Umbilical cord (tissue), 1 donor: ENCODE measurements at regions not wholly inside any gene's neighbourhood (a gene's known extent, or its start where the extent isn't known, plus 50 kb on each side); places are given as distances from the start of the nearest gene placed in this dataset.

ENCODE experiments used
- DNase-seq: peaks from one replicate; pipeline ENCODE4 v3.0.0-alpha.2; 2015; ENCODE audit warnings: low spot score

DNA sequence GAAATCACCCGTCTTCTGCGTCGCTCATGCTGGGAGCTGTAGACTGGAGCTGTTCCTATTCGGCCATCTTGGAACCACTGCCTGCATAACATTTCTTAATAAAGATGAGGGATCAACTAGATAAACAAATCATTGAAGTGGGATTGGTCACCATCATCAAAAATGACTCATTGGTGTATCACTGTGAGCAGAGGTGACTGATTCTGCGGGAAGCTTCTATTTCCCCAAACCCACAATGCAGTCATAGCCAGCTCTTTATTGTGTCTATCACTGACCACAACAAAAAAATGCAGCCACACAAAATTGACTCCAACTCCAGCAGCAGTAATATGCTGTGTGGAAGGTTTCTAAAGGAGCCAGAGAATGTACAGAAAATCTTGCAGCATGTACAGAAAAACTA, 630.7 kb upstream of the HS6ST1 start:
- DNase-seq: no peak

DNA sequence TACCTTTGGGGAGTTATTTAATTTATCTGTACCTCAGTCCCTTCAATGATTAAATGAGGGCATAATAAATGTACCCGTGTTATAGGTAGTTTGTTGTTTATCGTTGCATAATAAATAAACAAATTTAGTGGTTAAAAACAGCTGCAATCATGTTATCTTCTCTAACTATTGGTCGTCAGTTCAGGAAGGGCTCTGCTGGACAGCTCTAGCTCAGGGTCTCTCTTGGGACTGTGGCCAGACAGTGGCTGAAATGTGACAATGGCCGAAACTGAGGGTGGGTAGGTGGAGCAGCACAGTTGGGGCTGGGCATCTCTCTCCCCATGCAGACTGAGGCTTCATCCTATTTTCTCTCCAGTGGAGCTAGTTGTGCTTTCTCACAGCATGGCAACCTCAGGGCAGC, 632.1 kb upstream of the HS6ST1 start:
- no peak for DNase-seq

DNA sequence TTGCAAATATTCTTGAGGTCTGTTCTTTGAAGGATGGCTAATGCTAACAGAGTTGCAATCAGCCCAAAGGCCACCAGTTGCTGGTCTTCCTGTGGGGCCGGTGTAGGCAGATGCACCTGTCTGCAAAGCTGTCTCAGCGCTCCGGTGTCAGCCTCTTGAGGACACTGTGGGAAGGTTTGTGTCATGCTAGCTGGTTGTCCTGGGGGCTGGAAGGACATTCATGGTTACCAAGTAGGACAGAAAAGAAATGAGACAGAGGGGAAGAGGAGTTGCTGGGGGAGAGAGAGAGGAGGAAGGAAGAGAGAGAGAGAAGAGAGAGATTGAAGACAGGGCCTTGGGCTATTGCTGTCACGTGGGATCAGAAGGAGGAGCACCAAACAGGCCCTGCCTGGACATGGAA, 639.6 kb upstream of the HS6ST1 start:
- no peak for DNase-seq

DNA sequence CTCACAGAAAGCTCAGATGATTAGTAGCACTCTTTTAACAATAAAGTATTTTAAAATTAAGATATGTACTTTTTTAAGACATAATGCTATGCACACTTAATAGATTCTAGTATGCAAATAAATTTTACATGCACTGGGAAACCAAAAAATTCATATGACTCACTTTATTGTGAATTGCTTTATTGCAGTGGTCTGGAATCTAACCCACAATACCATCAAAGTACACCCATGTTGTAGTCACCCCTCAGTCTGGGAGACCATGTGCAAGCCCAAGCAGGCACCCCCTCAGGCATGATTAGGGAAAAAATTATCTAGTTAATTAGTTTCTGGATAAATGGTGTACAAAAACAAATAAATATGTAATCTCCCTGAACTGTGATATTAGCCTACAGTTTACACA, 649.0 kb upstream of the HS6ST1 start:
- no peak for DNase-seq

DNA sequence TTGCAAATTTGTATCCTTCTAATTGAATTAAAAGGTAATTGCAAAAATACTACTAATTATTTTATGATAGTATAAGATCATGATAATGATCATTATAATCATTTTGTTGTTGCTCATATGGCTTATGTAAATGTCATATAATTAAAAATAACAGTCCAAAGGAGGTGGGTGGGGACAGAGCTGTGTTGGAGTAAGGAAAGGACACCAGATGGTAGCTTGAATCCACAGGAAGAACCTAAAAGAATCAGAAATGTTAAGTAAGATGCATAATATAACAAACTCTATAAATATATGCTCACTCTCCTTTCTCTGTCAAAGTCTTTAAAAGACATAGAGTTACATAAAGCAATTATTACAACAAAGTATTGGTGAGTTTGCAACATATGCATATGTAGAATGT, 650.7 kb upstream of the HS6ST1 start:
- DNase-seq: no peak

DNA sequence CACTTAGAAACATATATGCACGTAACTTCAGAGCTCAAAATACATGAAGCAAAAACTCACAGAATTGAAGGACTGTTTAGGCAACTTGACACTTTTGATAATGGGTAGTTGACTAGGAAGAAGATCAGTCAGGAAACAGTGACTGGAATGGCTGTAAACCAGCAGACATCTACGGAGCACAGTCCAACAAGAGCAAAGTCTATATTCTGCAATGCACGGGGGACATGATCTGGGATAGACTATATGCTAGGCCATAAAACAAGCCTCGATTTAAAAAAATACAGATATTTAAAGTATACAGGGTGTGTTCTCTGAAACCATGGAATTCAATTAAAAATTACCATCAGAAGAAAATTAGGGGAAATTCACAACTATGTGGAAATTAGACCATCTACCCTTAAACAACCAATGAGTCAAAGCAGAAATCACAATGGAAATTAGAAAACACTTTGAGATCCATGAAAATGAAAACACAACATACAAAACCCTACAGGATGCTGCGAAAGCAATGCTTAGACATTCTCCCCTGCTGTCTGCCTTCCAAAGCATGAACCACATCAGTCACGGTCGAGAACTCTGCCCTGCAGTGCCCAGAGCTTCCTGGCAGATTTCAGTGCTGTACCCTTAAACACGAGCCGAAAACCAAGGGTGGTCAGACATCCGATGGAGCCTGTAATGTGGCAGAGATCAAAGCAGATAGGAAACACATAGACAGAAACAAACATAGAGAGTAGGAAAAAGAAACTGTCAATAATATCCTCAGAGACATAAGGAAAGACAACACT, 651.9 kb upstream of the HS6ST1 start:
- no peak for DNase-seq

DNA sequence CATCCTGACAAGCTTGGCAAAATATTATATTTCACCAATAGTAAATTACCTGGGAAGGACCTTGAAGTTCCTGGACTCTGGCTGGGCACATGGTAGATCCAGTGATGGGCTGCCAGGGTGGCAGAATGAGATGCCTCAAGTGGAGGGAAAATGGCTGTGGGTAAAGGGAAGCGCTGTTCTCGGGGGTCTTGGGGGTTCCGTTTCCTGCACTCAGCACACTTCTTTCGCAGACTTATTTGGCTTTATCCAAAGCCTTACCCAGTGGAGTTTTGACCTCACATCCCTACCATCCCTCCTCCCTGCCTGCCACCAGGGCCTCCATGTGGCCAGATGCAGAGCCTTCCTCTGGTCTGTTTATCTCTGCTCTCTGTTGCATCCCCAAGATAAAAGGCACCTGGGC, 654.9 kb upstream of the HS6ST1 start:
- no peak for DNase-seq

DNA sequence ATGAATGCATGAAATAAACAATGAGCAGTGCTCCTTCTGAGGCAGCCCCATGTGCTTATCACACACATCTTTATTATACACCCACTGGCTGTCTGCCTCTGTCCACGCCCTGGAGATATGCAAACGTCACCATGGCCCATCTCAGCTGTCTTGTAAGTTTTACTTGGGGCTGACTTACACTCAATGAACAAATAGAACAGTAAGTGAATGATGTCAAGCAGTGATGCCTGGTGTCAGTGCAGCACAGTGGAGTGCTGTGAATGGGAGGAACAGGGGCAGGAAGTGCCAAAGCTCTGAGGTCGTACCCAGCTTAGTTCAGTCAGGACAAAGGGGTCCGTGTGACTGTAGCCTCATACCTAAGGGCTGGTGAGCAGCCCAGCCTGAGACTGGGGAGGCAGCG, 659.5 kb upstream of the HS6ST1 start:
- DNase-seq: peak; percentile 2

DNA sequence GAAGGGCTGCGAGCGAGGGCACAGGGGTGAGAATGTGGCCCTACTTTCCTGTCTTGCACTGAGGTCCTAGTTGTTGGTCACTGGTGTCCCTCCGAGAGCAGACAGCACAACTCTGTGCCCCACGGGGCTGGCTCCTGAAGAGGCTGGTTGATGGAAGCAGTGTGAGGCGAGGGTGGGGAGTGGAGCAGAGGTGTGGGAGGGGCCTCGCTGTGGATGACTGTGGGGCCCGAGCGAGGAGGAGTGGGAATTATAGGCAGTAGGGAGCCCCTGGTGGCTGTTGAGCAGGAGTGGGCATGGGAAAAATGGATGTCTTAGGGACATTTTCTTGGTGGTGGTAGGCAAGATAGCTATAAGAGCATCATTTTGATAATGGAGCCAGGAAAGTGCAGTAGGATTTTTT, 660.5 kb upstream of the HS6ST1 start:
- no peak for DNase-seq

DNA sequence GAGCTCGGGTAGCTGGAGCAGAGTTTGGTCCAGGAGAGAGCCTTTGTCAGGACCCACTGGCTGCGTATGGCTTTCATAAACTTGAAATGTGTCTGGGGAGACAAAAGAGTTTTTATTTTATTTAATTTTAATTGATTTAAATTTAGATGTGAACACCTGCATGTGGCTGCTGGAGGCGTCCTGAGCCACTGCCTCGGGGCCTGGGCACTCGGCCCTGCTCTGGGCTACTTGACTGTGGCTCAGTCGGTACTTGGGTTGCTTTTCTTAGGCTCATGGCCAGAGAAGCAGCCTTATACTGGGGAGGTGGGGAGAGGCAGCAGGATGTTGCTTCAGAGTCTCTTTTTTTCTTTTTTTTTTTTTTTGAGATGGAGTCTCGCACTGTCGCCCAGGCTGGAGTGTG, 661.8 kb upstream of the HS6ST1 start:
- no peak for DNase-seq

DNA sequence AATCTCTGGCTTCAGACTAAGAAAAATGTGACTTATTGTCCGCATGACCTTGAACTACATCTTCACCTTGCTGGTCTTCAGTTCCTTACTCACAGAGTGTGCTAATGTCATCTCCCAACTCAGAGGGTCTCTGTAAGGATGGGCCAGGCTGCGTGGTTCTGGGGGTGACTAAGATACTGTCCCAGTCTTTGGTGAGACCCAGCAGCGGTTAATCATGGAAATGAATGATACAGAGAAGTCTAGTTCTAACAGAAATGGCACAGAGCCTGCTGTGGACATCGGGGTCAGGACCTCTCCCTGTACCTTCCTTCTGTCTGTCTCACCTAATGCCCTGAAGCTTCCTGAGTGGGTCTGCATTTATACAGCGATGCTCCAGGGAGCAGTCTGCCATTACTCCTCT, 662.7 kb upstream of the HS6ST1 start:
- DNase-seq: no peak

DNA sequence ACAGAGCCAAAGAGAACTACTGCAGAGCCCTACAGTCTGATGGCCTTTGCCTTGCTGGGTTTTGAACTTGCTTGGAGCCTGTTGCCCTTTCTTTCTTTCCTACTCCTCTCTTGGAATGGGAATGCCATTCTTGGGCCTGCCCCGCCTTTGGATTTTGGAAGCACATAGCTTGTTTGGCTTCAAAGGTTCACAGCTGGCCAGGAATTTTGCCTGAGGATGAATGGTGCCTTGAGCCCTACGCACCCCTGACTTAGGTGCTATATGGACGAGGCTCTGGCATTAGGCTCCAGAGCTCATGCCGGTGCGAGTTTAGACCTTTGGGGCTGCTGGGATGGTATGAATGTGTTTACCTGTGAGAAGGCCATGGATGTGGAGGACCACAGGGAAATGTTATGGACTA, 663.3 kb upstream of the HS6ST1 start:
- no peak for DNase-seq

DNA sequence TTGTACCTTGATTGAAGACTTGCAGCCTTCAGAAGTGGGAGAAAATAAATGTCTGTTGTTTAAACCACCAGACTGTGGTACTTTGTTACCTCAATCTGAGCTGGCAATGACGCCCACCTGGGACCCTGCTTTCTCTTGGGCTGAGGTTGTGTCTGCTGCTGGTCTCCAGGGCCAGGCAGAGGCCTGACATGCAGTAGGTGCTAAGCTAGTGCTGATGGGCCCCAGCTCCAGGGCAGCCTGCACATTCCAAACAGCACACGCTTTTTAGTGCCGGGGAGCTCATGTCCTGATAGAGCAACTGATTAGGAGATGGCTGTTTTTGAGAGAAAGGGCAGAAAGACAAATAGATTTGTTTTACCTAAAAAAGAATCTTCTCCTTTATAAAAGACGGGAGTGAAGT, 664.0 kb upstream of the HS6ST1 start:
- no peak for DNase-seq

DNA sequence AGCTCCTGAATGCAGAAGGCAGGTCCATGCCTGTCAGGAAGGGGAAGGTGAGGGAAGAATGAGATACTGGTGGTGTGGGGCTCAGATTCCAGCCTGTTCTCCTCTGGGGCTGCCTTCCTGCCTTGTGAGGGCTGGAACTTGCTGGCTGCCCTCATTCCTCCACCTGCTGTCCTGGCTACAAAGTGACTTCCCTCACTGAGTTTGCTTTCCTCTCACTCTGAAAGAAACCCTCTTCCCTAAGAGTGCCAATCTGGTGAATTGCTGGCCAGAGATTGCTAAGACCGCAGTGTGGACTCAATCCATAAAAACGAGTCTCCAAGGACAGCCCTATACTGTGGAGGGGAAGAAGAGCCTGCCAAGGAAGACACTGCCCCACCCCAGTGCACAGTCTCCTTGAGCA, 664.4 kb upstream of the HS6ST1 start:
- DNase-seq: no peak

DNA sequence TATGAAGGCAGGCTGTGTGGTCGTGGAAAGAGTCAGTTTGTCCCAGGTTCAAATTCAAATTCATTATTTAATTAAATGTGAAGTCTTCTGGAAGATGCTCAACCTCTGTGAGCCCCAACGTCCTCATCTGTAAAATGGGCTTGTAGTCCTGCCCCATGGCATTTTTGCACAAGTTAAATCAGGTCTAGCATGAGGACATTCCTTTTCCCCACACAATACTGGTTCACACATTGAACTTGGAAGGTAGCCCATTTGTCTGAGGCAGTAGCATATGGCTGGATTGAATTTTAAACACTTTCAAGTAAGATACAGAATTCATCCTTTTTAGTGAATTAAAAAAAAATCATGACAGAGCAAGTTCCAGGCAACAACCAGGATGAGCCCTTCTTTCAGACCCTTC, 665.4 kb upstream of the HS6ST1 start:
- DNase-seq: no peak

DNA sequence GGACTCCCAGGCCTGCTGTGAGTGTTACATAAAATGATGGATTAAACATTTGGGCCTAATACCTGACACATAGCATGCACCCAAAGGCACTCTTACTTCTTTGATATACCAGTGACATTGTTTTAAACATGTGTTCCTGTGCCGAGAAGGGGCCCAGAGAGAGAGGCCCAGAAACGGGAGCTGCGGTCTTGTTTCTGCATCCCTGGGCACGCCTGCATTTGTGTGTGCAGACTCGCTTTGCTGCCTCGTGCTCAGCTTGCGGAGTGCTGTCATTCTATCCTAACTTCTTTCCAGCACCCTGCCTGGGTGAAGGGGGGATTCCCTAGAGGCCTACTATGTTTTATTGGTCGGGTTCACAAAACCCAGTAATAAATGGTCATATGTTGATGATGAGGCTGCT, 666.2 kb upstream of the HS6ST1 start:
- no peak for DNase-seq

DNA sequence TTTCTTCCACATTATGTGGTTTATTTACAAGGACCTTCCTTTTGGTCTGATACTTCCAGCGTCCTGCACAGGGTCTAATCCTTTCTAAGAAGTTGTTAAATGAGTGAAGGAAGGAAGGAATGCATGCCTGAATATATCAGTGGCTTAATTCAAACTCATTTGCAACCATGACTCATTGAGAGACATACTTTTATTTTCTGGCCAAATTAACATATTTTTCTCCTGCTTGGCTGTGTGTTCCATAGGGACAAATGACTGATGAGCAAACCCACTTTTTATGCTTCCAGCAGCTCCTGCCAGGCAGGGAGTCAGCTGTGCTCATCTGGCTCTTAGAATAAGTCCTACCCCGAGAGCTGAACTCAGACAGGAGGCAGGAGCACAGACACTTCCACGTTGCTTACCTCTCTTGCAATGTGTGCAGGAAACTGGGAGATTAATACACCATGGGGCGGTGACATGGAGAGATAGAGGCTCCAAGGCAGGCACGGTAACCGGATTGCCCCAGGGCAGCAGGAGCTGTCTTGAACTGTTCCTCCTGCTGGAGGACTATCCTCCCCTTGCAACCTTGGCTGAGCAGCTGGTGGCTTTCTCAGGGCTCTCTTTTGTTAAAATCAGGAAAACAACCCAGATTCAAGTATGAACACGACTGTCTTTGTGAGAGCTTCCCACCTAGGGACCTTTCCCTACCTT, 667.5 kb upstream of the HS6ST1 start:
- DNase-seq: peak; percentile 49

DNA sequence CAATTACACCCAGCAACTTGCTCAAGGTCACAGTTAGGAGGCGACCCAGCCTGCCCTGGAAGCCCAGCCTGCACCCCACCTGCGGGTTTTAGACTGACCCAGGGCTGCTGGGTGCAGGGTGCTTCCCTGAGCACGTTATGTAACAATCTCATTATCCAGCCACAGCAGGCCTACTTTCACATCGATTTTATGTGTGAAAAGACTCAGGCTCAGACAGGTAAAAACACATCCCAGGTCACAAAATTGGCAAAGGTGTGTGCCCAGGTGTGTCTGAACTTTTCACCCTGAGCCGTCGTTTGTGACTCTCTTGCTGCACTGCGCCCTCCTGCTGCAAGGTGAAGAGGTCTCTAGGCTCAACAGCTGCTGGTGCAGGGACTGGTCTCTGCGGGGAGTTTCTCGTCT, 668.2 kb upstream of the HS6ST1 start:
- no peak for DNase-seq

DNA sequence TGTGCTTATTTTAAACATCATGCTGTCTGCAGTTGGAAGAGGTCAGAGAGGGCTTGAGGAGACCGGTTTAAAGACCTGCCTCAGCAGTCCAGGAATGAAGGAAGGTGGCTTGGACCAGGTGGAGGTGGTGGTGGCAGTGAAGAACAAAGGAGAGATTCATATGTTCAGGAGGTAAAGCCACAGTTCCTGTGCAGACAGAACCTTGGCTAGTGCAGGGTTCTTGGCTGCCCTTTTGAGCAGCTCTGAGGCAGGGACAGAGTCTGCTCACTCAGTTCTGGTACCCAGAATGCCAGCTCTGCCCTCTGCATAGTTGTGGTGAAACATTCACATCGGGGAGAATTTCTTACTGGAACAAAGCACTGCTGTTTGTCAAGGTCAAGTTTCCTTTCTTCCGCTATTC, 669.7 kb upstream of the HS6ST1 start:
- no peak for DNase-seq

DNA sequence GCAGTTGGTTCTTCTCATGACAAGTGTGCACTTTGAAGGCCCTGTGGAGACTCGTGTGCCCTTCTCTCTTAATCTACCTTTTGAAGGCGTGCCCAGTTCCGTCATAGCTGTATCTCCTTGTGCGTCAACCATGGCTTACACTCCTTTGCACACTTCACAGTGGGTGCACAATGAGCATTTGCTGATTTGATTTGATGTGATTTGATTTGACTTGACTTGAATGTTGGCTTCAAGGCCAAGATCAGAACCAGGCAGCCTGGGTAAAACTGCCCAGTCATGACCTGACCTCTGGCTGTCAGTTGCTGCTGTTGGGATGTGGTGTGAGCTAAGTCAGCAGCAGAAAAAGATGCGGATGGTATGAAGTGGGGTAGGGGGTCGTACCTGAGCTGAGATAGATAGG, 670.3 kb upstream of the HS6ST1 start:
- no peak for DNase-seq

DNA sequence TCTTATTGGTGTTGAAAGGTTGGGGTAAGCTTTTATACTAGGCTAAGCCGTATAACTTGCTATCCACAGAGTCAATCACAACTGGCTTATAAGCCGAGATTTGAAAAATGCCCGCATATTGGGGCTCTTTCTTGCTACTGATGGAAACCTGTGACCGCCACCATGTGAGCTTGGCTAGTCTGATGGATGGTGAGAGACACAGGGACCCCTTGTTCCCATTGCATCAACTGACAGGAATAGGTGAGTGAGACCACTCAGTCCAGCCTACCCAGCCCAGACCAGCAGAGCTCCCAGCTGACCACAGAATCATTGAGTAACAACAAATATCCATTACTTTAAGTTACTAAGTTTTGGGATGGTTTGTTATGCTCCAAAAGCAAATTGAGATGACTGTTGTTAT, 676.4 kb upstream of the HS6ST1 start:
- DNase-seq: no peak

DNA sequence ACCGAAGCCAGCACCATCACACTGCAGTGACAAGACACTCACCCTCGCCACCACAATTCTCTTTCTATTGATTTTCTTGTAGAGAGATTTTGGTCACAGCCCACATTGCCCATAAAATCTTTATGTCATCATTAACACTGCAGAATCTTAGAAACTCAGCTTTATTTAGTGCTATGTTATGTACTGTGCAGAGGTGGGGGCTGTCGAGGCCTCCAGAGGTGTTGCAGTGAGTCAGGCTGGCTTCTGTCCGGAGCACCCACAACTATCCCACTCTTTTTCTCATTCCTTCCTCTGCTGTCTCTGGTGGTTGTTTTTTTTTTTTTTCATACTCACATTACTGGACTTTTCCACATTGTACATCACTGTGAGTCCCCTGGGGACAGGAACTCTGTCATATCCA, 677.4 kb upstream of the HS6ST1 start:
- DNase-seq: no peak

DNA sequence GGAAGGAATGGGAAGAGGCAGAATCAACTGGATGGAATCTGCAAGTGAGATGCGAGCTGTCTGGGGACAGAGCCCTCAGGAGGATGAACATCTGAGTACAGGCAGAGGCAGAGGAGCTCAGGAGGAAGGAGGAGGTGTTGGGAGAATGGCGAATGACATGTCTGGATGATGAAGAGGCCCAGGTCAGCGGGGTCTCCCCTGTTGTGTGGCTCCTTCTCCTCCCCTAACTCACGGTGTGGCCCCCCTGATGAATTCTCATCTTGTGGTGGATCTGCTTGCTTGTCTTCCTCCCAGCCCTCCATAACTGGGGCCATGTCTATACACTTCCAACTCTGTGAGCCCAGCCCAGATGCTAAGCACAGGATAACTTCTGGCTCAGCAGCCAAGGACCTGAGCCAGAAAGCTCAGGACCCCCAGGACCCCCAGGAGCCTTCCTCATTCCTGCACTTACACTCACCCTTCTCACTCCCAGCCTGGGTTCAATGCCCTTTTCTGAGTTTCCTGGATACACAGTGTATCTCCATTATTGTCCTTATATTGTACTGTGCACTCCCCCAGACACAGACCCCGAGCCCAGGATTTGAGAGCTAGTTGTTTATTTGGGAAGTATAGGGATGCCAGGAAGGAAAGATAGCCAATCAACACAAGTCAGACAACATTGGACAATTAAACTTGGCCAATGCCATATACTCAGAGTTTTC, 678.6 kb upstream of the HS6ST1 start:
- DNase-seq: no peak
